Esophagus muscularis mucosa (tissue), 4 donors: ENCODE measurements at regions not wholly inside any gene's neighbourhood (a gene's known extent, or its start where the extent isn't known, plus 50 kb on each side); places are given as distances from the start of the nearest gene placed in this dataset.

Experiments used
- DNase-seq: peaks from one replicate; pipeline ENCODE4 v3.0.0-alpha.2; 2017; ENCODE audit errors: extremely low spot score
- H3K27ac ChIP-seq, 4 donors: fragments of 200-600 bp; sonication (generic); replicated peaks in 1 of 4; 1 replicate in 3 of 4; 2 replicates in 1 of 4; pipeline ENCODE4 v1.5.1; 2016 to 2019; ENCODE audit warnings: mild to moderate bottlenecking in 1 of 4
- H3K27me3 ChIP-seq, 4 donors: fragments of 200-600 bp; sonication (generic); one replicate each; pipeline versions ENCODE4 v1.5.1 to v1.6.0; 2016 to 2019
- H3K36me3 ChIP-seq, 4 donors: fragments of 200-600 bp; sonication (generic); one replicate each; pipeline ENCODE4 v1.5.1; 2016 to 2019
- H3K4me1 ChIP-seq, 4 donors: fragments of 200-600 bp; sonication (generic); one replicate each; pipeline ENCODE4 v1.5.1; 2016 to 2019
- H3K4me3 ChIP-seq, 4 donors: fragments of 200-600 bp; sonication (generic); 1 replicate in 2 of 4; 2 replicates in 2 of 4; pipeline ENCODE4 v1.5.1; 2016 to 2019; ENCODE audit warnings: mild to moderate bottlenecking in 4 of 4, moderate library complexity in 1 of 4
- H3K9me3 ChIP-seq, 4 donors: fragments of 200-600 bp; sonication (generic); 1 replicate in 3 of 4; 2 replicates in 1 of 4; pipeline ENCODE4 v1.5.1; 2016 to 2019
- EP300 ChIP-seq: sonication (generic); formaldehyde crosslinking; IDR thresholded peaks from one replicate; pipeline ENCODE4 v1.6.1; 2017; ENCODE audit warnings: antibody characterized with exemption
- POLR2A ChIP-seq: fragments of 450-650 bp; IDR thresholded peaks from one replicate; pipeline ENCODE4 v1.6.1; 2017; ENCODE audit warnings: antibody characterized with exemption, moderate library complexity, mild to moderate bottlenecking, low read depth
- POLR2AphosphoS5 ChIP-seq, 2 donors: sonication (generic); formaldehyde crosslinking; IDR thresholded peaks; one replicate each; pipeline ENCODE4 v1.6.1; 2017; ENCODE audit warnings: antibody characterized with exemption in 2 of 2
- WGBS: methylation state at CpG from one replicate; pipeline ENCODE4 v1.1.5; 2018; 5-methylcytosine and 5-hydroxymethylcytosine counted together
- intact Hi-C: fragments of 100-400 bp; cut with DNase I; formaldehyde crosslinking; loops from one replicate; pipeline ENCODE4 v1.15.1; 2023
- TF ChIP-seq, protein P1 (sequence below), 3 experiments: fragments of 200-600 bp in 2 of 3; fragments of 450-650 bp in 1 of 3; sonication (generic) in 2 of 3; IDR thresholded peaks; one replicate each; pipeline ENCODE4 v1.5.1; 2017 to 2019; ENCODE audit warnings: antibody characterized with exemption in 3 of 3, mild to moderate bottlenecking in 2 of 3, moderate library complexity in 1 of 3

DNA sequence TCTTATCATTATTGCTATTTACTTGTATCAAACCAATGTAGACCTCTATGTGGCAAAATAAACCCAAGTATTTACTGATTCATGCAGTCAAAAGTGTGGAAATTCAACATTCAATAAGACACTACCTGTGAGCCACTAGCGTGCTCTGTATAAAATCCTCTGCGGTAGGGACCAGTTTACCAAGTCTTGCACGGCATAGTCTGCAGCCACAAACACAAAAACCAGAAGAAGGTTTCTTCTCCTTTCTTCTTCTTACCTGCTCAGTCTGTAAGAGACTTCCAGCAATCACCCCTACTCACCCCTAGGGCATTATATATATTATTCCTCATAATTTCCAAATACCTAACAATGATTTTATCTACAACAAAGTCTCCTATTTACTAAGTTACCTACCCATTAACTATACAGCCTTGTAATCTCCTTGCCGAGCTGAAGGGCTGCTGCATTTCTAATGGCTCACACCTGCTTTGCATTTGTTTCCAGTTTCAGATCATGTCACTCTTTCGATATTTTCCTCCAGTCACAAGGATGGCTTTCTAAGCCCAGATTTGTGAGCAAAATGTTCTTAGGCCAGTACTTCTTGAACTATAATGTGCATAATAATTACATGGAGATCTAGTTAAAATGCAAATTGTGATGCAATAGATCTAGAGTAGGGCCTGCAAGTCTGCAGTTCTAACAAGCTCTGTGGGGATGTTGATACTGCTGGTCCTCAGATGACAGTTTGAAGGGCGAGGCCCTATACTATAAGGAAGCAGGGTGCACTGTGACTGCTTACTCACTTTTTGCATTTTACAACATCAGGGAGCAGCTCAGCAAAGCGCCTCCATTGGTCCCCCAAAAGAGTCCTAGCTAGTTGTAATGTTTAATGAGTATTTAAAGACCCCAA, 191.9 kb upstream of the DDI1 start:
- Histone ChIP-seq H3K27me3 (no peaks in the 10 kb centered on the region), H3K4me3 (no peak overlapping the region), H3K27ac (no peak overlapping the region), H3K4me1 (peaks cover 9 to 33% (median 23%) of the 10 kb centered on the region in 4 donors), H3K9me3 (no peaks in the 10 kb centered on the region), H3K36me3 (no peaks in the 10 kb centered on the region)
- intact Hi-C loops = no loop called here
- 85% methylated on average over 7 of the region's 7 CpGs for WGBS
- no peak for DNase-seq
- TF ChIP-seq POLR2A = no peak
- TF ChIP-seq, protein P1, sequence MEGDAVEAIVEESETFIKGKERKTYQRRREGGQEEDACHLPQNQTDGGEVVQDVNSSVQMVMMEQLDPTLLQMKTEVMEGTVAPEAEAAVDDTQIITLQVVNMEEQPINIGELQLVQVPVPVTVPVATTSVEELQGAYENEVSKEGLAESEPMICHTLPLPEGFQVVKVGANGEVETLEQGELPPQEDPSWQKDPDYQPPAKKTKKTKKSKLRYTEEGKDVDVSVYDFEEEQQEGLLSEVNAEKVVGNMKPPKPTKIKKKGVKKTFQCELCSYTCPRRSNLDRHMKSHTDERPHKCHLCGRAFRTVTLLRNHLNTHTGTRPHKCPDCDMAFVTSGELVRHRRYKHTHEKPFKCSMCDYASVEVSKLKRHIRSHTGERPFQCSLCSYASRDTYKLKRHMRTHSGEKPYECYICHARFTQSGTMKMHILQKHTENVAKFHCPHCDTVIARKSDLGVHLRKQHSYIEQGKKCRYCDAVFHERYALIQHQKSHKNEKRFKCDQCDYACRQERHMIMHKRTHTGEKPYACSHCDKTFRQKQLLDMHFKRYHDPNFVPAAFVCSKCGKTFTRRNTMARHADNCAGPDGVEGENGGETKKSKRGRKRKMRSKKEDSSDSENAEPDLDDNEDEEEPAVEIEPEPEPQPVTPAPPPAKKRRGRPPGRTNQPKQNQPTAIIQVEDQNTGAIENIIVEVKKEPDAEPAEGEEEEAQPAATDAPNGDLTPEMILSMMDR (IDR thresholded peaks at IDR 0.05) = no peak
- no peak for TF ChIP-seq EP300
- TF ChIP-seq POLR2AphosphoS5 (IDR thresholded peaks at IDR 0.05) = no peak

DNA sequence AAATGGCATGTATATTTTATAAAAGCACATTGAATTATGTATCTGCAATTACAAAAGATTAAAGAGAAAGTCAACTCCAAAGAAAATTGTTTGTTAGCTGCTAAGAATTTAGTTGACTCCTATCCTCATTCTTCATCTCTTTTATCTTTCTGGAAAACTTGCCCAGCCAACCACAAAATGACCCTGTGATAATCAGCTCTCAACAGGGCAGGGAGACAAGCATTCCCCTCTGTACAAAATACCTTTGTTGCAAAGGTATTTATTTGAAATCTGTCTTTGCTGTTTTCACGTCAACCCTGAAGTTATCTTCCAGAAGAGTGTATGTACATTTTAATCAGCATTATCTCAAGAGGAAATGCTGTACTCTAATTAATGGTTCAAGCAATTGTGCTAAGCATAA, 191.1 kb upstream of the DDI1 start:
- Histone ChIP-seq H3K9me3 (no peaks in the 10 kb centered on the region), H3K27ac (no peak overlapping the region), H3K36me3 (no peaks in the 10 kb centered on the region), H3K27me3 (no peaks in the 10 kb centered on the region), H3K4me3 (no peak overlapping the region), H3K4me1 (peaks cover 17 to 40% (median 31%) of the 10 kb centered on the region in 4 donors)
- TF ChIP-seq POLR2A (no peak), POLR2AphosphoS5 (IDR thresholded peaks at IDR 0.05) (no peak), EP300 (no peak)
- TF ChIP-seq, protein P1 (IDR thresholded peaks at IDR 0.05) = no peak
- intact Hi-C loops = no loop called here
- DNase-seq = no peak
- WGBS = 76% methylated on average over 1 of the region's 1 CpG

DNA sequence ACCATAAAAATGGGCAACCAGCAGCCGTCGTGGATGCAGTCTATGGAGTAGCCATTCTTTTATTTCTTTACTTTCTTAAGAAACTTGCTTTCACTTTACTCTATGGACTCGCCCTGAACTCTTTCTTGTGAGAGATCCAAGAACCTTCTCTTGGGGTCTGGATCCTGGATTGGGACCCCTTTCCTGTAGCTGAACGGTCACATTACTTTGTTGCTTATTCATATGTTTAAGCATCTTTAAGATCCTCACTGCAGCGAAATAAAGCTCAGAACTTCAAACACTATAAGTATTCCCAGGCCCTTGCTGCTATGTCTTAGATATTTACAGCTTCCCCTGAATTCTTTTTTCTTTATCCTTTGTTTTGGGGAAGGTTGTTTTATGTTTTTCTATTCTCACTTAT, 187.8 kb upstream of the DDI1 start:
- WGBS = 95% methylated on average over 5 of the region's 5 CpGs
- H3K27me3 ChIP-seq = no peaks in the 10 kb centered on the region
- H3K4me1 ChIP-seq = peaks cover 23 to 42% (median 34%) of the 10 kb centered on the region in 4 donors
- H3K4me3 ChIP-seq = peak overlapping the region in 2 of 4 donors; percentile 24 to 35
- H3K36me3 ChIP-seq = no peaks in the 10 kb centered on the region
- TF ChIP-seq, protein P1 (IDR thresholded peaks at IDR 0.05) = no peak
- TF ChIP-seq POLR2A = no peak
- no peak for TF ChIP-seq EP300
- TF ChIP-seq POLR2AphosphoS5 (IDR thresholded peaks at IDR 0.05) = no peak
- no peak for DNase-seq
- H3K27ac ChIP-seq = peak overlapping the region in 3 of 4 donors; percentile 29 to 69 (median 48)
- intact Hi-C loops = no loop called here
- H3K9me3 ChIP-seq = no peaks in the 10 kb centered on the region

DNA sequence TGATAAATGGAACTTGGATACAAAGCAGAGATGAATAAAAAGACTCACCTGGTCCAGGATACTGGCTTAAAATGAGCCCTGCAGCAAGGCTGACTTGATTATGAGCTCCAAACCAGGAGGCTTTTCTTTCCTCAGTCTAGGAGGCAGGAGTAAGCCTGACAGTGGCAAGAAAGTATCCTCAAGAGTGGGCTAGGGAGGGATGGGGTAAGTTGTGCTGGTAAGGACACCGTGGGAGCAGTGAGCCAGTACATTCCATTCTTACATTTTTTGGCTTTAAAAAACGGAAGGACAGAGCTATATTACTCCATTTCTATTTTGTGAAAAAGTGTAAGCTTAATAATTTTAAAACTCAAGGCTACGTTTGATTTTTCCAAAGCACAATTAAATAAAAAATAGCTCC, 187.1 kb upstream of the DDI1 start:
- TF ChIP-seq, protein P1 (IDR thresholded peaks at IDR 0.05) = no peak
- TF ChIP-seq POLR2AphosphoS5 (IDR thresholded peaks at IDR 0.05) = peak; percentile 17 to 59
- Histone ChIP-seq H3K27me3 (no peaks in the 10 kb centered on the region), H3K9me3 (no peaks in the 10 kb centered on the region), H3K36me3 (no peaks in the 10 kb centered on the region), H3K4me1 (peaks cover 23 to 42% (median 34%) of the 10 kb centered on the region in 4 donors), H3K4me3 (peak overlapping the region in 2 of 4 donors; percentile 24 to 35), H3K27ac (peak overlapping the region; percentile 29 to 69 (median 45))
- intact Hi-C loops = no loop called here
- 38% methylated on average over 3 of the region's 3 CpGs for WGBS
- DNase-seq = no peak
